ENCODE measurements at regions not wholly inside any gene's neighbourhood (a gene's known extent, or its start where the extent isn't known, plus 50 kb on each side); places are given as distances from the start of the nearest gene placed in this dataset.

- TF ChIP-seq MYC (IDR thresholded peaks at IDR 0.05; ENCODE audit: low read depth, low read length): no peak
- TF ChIP-seq MAX (IDR thresholded peaks at IDR 0.05; ENCODE audit: low read depth, low read length): no peak
- TF ChIP-seq CTCF (IDR thresholded peaks at IDR 0.05; ENCODE audit: low read depth, low read length): no peak
These were observed 153.1 kb upstream of the MEOX2 start for GRCh38 chr7:15839416-15840100.

All from NB4 (cell line).